GM21529 (cell line): ENCODE measurements at regions not wholly inside any gene's neighbourhood (a gene's known extent, or its start where the extent isn't known, plus 50 kb on each side); places are given as distances from the start of the nearest gene placed in this dataset.

Source experiments
- ATAC-seq: cut with Tn5 transposase; IDR thresholded peaks from one replicate; pipeline ENCODE4 v1.9.1; 2021; ENCODE audit not compliant: unreplicated experiment

- ATAC-seq, result no peak
Measured at GRCh38 chr7:10222976-10223375, 750.7 kb upstream of the PHF14 start.

GRCh38 chr7:10225275-10225674 lies 748.4 kb upstream of the PHF14 start:
- ATAC-seq, result no peak

- no peak for ATAC-seq
Measured at GRCh38 chr7:10237306-10237705, 736.4 kb upstream of the PHF14 start.

- ATAC-seq, result no peak
Measured at GRCh38 chr7:10238641-10239040, 735.0 kb upstream of the PHF14 start.

GRCh38 chr7:10239695-10240345 lies 733.9 kb upstream of the PHF14 start:
- no peak for ATAC-seq

- no peak for ATAC-seq
Measured at GRCh38 chr7:10245406-10245805, 728.3 kb upstream of the PHF14 start.

GRCh38 chr7:10257438-10257837 lies 716.2 kb upstream of the PHF14 start:
- no peak for ATAC-seq

GRCh38 chr7:10266976-10267375 lies 706.7 kb upstream of the PHF14 start:
- ATAC-seq, result no peak

GRCh38 chr7:10268034-10268433 lies 705.6 kb upstream of the PHF14 start:
- no peak for ATAC-seq

GRCh38 chr7:10282909-10283308 lies 690.8 kb upstream of the PHF14 start:
- ATAC-seq, result no peak

- ATAC-seq, result no peak
Measured at GRCh38 chr7:10284001-10284400, 689.7 kb upstream of the PHF14 start.

- ATAC-seq, result no peak
Measured at GRCh38 chr7:10299384-10299783, 674.3 kb upstream of the PHF14 start.

GRCh38 chr7:10300577-10300976 lies 673.1 kb upstream of the PHF14 start:
- no peak for ATAC-seq

- no peak for ATAC-seq
Measured at GRCh38 chr7:10308276-10308675, 665.4 kb upstream of the PHF14 start.

GRCh38 chr7:10312942-10313341 lies 660.7 kb upstream of the PHF14 start:
- ATAC-seq, result no peak

- ATAC-seq, result no peak
Measured at GRCh38 chr7:10315881-10316280, 657.8 kb upstream of the PHF14 start.

- no peak for ATAC-seq
Measured at GRCh38 chr7:10316488-10316887, 657.2 kb upstream of the PHF14 start.

- ATAC-seq, result no peak
Measured at GRCh38 chr7:10325395-10325794, 648.3 kb upstream of the PHF14 start.

- no peak for ATAC-seq
Measured at GRCh38 chr7:10343108-10343507, 630.6 kb upstream of the PHF14 start.

GRCh38 chr7:10346032-10346431 lies 627.6 kb upstream of the PHF14 start:
- no peak for ATAC-seq

- ATAC-seq, result no peak
Measured at GRCh38 chr7:10355816-10356215, 617.9 kb upstream of the PHF14 start.

- ATAC-seq, result no peak
Measured at GRCh38 chr7:10360050-10360449, 613.6 kb upstream of the PHF14 start.

- no peak for ATAC-seq
Measured at GRCh38 chr7:10401793-10402192, 571.9 kb upstream of the PHF14 start.
